Fibroblast of pulmonary artery (primary cell): ENCODE measurements at regions not wholly inside any gene's neighbourhood (a gene's known extent, or its start where the extent isn't known, plus 50 kb on each side); places are given as distances from the start of the nearest gene placed in this dataset.
A peak's percentile ranks its signal among the peaks of the same experiment; 100 is the strongest.

Experiments used
- DNase-seq: peaks from one replicate; pipeline ENCODE4 v3.0.0-alpha.2; 2010; ENCODE audit warnings: low read depth
- H3K4me3 ChIP-seq: replicated peaks from 2 replicates; pipeline ENCODE4 v1.5.1; 2011; ENCODE audit warnings: low read depth, mild to moderate bottlenecking, control low read depth, low read length, moderate library complexity
- TF ChIP-seq, protein P1 (sequence below): IDR thresholded peaks from 2 replicates; pipeline ENCODE4 v1.5.1; 2011; ENCODE audit warnings: mild to moderate bottlenecking, control low read depth, low read length, inconsistent platforms; ENCODE audit errors: missing control alignments

DNA sequence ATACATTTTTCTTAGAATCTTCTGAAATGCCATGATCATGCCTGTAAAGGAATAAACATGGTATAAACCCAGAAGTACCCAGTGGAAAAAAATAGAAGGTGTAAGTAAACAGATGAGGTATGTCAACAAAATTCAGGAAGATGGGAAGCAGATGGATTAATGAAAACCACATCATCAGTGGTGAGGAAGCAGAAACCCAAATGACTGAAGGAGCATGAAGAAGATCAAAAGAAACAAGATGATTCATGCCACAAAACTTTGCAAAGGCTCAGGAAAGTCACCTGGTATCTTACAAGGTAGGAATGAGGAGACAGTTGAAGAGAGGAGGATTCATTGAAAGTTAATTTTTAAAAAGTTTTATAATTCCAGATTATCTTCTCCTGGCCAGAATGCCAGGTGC is 132.8 kb upstream of the PAPPA start:
- H3K4me3 ChIP-seq = no peak overlapping the region
- DNase-seq = no peak
- TF ChIP-seq, protein P1, sequence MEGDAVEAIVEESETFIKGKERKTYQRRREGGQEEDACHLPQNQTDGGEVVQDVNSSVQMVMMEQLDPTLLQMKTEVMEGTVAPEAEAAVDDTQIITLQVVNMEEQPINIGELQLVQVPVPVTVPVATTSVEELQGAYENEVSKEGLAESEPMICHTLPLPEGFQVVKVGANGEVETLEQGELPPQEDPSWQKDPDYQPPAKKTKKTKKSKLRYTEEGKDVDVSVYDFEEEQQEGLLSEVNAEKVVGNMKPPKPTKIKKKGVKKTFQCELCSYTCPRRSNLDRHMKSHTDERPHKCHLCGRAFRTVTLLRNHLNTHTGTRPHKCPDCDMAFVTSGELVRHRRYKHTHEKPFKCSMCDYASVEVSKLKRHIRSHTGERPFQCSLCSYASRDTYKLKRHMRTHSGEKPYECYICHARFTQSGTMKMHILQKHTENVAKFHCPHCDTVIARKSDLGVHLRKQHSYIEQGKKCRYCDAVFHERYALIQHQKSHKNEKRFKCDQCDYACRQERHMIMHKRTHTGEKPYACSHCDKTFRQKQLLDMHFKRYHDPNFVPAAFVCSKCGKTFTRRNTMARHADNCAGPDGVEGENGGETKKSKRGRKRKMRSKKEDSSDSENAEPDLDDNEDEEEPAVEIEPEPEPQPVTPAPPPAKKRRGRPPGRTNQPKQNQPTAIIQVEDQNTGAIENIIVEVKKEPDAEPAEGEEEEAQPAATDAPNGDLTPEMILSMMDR = no peak

DNA sequence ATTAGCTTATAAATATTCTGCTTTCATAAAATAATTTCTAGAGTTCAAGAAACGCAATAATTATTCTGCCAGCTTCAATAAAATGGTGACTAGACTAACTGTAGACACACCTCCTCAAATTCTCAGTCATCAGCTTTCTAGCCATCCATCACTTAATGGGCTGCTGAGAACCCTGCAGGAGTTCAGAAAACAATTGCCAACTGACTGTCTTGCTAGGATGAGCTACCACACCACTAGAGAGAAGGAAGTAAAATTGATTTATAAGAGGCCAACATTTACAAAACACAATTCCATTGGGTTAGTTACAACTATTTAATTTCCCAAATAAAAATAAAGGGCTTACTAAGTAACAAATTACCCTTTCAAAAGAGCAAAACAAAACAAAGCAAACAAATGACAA is 126.5 kb upstream of the PAPPA start:
- TF ChIP-seq, protein P1 = no peak
- peak; percentile 39 for DNase-seq
- no peak overlapping the region for H3K4me3 ChIP-seq

DNA sequence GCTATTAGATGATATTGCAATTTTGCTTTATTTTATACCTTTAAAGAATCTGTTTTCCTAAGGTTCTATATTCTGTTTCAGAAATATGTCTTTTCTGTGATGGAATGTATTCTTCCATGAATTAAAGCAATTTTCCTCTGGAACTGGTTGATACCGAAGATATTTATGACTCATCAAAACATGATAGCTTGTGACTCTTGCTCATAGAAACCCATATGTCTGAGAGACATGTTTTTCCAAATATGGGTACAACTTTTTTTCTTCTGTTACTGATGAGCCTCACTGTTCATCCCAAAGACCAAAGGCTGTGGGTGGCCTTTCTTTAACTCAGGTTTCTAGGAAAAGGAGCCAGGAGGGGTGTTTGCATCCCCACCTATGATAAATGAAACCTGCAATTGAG is 126.1 kb upstream of the PAPPA start:
- H3K4me3 ChIP-seq = no peak overlapping the region
- TF ChIP-seq, protein P1 = no peak
- peak; percentile 91 for DNase-seq

DNA sequence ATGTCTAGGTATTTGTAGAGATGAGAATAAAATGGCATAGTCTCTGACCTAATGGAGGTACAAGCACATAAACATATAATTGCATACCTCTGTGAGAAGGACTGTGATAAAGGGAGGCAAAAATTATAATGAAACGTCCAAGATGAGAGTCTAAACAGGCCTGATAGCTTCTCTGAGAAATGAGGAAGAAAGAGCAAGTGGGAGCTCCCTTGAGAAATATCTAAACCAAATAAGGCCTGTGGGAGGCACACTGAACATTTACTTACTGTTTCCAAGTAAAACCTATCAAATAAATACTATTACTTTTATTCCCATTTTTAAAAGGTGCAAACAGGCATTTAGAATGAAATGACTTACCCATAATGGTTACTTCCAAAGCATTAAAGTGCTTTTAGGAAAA is 125.6 kb upstream of the PAPPA start:
- DNase-seq = peak; percentile 54
- TF ChIP-seq, protein P1 = no peak

DNA sequence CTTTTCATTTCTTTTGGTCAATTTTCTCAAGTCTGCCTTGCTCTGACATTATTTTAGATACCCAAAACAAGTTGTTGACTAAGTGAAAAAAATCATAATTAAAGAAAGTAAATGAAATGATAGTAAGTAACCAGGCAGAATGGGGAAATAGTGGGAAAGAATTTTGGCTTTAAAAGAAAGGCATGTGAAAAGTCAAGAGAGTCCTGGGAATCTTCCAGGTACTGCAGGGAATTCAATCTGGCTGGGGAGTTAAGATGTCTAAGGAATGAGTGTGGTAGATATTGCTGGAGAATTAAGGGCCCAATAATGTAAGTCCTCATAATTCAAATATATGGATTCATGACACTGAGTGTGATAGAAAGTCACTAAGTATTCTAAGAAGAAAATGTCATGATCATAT is 123.1 kb upstream of the PAPPA start:
- H3K4me3 ChIP-seq = no peak overlapping the region
- DNase-seq = peak; percentile 20

More for the DNA sequence above, 125.6 kb upstream of the PAPPA start:
- H3K4me3 ChIP-seq = no peak overlapping the region

DNA sequence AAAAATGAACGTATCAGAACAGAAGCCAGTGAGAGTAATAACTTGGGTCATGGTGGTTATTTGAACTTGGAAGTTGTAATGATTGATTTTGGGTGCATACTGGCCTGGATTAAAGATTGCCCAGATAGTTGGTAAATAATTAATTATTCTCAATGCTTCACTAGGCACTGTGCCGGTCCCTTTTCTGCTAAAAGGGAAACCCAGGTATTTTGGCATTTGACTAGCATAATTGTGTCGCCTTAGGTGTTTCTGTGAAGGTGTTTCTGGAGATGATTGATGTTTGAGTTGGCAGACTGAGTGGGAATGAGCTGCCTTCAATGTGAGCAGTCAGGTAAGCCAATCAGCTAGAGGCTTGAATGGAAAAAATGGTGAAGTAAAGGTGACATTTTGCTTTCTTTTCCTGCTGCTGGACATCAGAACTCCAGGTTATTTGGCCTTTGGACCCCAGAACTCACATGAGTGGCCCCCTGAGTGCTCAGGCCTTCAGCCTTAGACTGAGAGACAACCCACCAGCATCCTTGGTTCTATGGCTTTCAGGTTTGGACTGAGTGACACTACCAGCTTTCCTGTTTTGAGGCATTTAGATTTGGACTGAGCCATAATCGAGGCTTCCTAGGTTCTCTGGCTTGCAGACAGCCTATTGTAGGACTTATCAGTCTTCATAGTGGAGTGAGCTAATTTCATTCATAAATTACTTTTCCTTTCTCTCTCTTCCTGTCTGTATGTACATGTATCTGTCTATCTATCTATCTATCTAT is 120.7 kb upstream of the PAPPA start:
- DNase-seq = no peak
- no peak overlapping the region for H3K4me3 ChIP-seq
- TF ChIP-seq, protein P1 = no peak

More for the DNA sequence above, 123.1 kb upstream of the PAPPA start:
- TF ChIP-seq, protein P1 = no peak

DNA sequence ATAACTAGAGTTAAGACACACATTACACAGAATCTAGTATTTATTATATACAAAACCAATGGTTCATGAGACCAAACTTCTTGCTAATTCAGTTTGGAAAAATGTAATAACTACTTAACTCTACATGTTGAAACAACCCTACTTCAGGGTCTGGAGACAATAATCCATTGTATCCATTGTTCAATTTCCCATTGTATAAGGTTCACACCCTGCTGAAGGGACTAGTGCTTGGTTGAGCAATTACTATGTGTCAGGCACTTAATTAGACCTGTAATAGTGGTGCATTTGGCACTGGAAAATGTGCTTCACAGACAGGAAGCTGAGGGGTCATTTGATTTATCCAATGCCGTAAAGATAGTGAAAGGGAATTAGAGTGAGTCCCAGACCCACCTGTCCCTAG is 114.3 kb upstream of the PAPPA start:
- no peak for DNase-seq
- H3K4me3 ChIP-seq = no peak overlapping the region
- TF ChIP-seq, protein P1 = no peak
